Pancreas (tissue), 10 donors: ENCODE measurements at regions not wholly inside any gene's neighbourhood (a gene's known extent, or its start where the extent isn't known, plus 50 kb on each side); places are given as distances from the start of the nearest gene placed in this dataset.

Experiments
- ATAC-seq, 4 donors: fragments of 200-7000 bp; cut with Tn5 transposase; one replicate each; pipeline versions ENCODE4 v1.8.0 to v1.9.1; 2020; ENCODE audit warnings: mild to moderate bottlenecking in 4 of 4, moderate library complexity in 4 of 4
- DNase-seq, 6 donors: peaks; one replicate each; pipeline ENCODE4 v3.0.0-alpha.2; 2020
- FAIRE-seq: peaks from 2 replicates; lab custom pipeline; 2012; peaks lifted over from hg19 to GRCh38; lab: Jason Lieb, UNC
- H3K27ac ChIP-seq, 4 donors: fragments of 200-600 bp; sonication (generic); 1 replicate in 3 of 4; 2 replicates in 1 of 4; pipeline versions ENCODE4 v1.5.0 to v1.8.0; 2020
- H3K27me3 ChIP-seq, 4 donors: fragments of 200-600 bp; one replicate each; pipeline ENCODE4 v1.8.0; 2021
- H3K36me3 ChIP-seq, 3 donors: fragments of 200-600 bp; sonication (generic) in 1 of 3; one replicate each; pipeline versions ENCODE4 v1.5.0 to v1.8.0; 2020 to 2021
- H3K4me1 ChIP-seq, 3 donors: fragments of 200-600 bp; one replicate each; pipeline ENCODE4 v1.8.0; 2021
- H3K4me3 ChIP-seq, 4 donors: fragments of 200-600 bp; sonication (generic) in 2 of 4; one replicate each; pipeline versions ENCODE4 v1.5.0 to v1.8.0; 2020 to 2021
- H3K9me3 ChIP-seq, 4 donors: fragments of 200-600 bp; one replicate each; pipeline ENCODE4 v1.8.0; 2021
- WGBS, 2 donors: extraction: QIAGEN DNeasy Blood & Tissue Kit; methylation state at CpG; one replicate each; pipeline ENCODE4 v1.1.7; 2013; 5-methylcytosine and 5-hydroxymethylcytosine counted together
- intact Hi-C, 3 donors: fragments of 100-400 bp; cut with DNase I; formaldehyde crosslinking; loops; one replicate each; pipeline versions ENCODE4 v1.11.1 to v1.14.2; 2022
- TF ChIP-seq, protein P1 (sequence below), 4 donors: fragments of 200-600 bp; sonication (generic) in 3 of 4; IDR thresholded peaks; one replicate each; pipeline versions ENCODE4 v1.5.0 to v1.8.0; 2021; ENCODE audit warnings: antibody characterized with exemption in 4 of 4
- donor health status: healthy with polysubstance abuse.
- donor health status: DM: no; HTN: no; CAD: no; lungs with moderate emphysema.
- donor health status: DM: no; HTN: no; CAD: no.
- donor health status: control.
- donor health status: control.
- donor health status: Bipolar disorder and iron deficiency.
- donor health status: DM: yes; HTN: yes; CAD: no.
- donor health status: DM: no; HTN: no; CAD: no.
- donor health status: DM: no; HTN: no; CAD: no.
- donor health status: DM: yes; HTN: yes; CAD: no.

DNA sequence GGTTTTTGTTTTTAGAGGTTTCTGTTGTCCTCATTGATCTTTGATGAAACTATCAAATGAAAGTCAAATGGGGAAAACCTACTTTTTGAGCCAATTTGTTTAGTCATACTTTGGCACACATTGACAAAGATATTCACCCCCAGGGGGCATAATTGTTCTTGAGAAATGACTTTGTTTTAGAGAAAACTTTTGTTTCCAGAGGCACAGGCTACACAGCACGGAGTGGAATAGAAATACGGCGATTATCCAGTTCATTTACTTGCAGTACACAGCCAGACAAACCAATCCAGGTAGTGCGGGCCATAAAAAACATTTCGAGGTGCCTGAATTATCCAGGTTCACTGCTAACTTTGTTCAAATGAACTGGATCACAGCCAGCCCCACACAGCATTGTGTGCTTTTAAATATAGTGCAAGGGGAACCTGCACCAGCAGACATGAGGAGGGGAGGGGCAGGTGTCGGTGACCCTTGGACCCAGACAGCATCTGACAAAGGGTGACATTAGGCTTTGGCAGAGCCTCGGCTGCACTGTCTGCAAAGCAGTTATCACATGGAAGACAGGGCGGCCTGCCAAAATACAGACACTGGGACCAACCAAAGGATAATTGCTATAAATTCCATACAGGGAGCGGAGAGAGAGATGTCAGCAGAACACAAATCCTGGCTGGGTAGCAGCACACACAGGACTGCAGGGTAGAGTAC is 179.6 kb upstream of the NOCT start:
- peak in 3 of 4 donors; percentile 25 to 69 (median 49) for ATAC-seq
- Histone ChIP-seq H3K4me3 (no peak overlapping the region), H3K27ac (no peak overlapping the region), H3K9me3 (no peaks in the 10 kb centered on the region), H3K27me3 (no peaks in the 10 kb centered on the region), H3K4me1 (peaks cover 0 to 3% (median 0%) of the 10 kb centered on the region in 3 donors), H3K36me3 (no peaks in the 10 kb centered on the region)
- peak in 3 of 6 donors; percentile 11 to 26 (median 12) for DNase-seq
- WGBS, 2 donors: 45 to 51% methylated on average over 9 of the region's 9 CpGs
- TF ChIP-seq, protein P1, sequence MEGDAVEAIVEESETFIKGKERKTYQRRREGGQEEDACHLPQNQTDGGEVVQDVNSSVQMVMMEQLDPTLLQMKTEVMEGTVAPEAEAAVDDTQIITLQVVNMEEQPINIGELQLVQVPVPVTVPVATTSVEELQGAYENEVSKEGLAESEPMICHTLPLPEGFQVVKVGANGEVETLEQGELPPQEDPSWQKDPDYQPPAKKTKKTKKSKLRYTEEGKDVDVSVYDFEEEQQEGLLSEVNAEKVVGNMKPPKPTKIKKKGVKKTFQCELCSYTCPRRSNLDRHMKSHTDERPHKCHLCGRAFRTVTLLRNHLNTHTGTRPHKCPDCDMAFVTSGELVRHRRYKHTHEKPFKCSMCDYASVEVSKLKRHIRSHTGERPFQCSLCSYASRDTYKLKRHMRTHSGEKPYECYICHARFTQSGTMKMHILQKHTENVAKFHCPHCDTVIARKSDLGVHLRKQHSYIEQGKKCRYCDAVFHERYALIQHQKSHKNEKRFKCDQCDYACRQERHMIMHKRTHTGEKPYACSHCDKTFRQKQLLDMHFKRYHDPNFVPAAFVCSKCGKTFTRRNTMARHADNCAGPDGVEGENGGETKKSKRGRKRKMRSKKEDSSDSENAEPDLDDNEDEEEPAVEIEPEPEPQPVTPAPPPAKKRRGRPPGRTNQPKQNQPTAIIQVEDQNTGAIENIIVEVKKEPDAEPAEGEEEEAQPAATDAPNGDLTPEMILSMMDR (IDR thresholded peaks at IDR 0.05): no peak
- intact Hi-C loops: no loop called here
- no peak for FAIRE-seq

DNA sequence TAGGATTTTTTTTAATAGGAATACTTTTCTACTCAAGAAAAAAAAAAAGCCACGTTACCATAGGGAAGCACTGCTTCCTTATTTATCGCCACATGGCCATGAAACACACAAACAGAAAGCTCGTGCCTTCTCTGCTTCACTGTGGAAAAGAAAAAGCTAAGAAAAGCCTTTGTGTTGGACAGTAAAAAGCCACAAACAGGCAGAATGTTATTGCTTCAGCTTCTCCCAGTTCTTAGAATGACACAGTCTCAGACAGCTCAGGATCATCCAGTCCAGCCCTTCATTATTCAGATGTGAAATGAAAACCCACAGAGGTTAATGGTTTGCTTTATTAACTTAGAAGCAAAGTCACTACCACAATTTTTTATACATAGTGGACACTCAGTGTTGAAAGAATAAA is 181.6 kb upstream of the NOCT start:
- intact Hi-C loops: no loop called here
- TF ChIP-seq, protein P1 (IDR thresholded peaks at IDR 0.05): no peak
- no peak for FAIRE-seq
- DNase-seq: no peak
- no peak overlapping the region for H3K27ac ChIP-seq
- WGBS, 2 donors: 41 to 53% methylated on average over 3 of the region's 3 CpGs
- H3K4me3 ChIP-seq: no peak overlapping the region
- H3K4me1 ChIP-seq: peaks cover 0 to 3% (median 0%) of the 10 kb centered on the region in 3 donors
- ATAC-seq: peak in 2 of 4 donors; percentile 26 to 38
- H3K36me3 ChIP-seq: no peaks in the 10 kb centered on the region
- H3K9me3 ChIP-seq: no peaks in the 10 kb centered on the region
- no peaks in the 10 kb centered on the region for H3K27me3 ChIP-seq

GRCh38 chr4:138832563-138832962 is 183.0 kb upstream of the NOCT start:
- Histone ChIP-seq H3K4me3 (no peak overlapping the region), H3K9me3 (no peaks in the 10 kb centered on the region), H3K4me1 (peaks cover 0 to 3% (median 0%) of the 10 kb centered on the region in 3 donors), H3K27ac (no peak overlapping the region), H3K27me3 (no peaks in the 10 kb centered on the region), H3K36me3 (no peaks in the 10 kb centered on the region)
- intact Hi-C loops: no loop called here
- 80 to 95% methylated on average over 1 of the region's 1 CpG for WGBS, 2 donors
- no peak for FAIRE-seq
- DNase-seq: no peak
- TF ChIP-seq, protein P1 (IDR thresholded peaks at IDR 0.05): no peak
- no peak for ATAC-seq

- ATAC-seq: no peak
- Histone ChIP-seq H3K4me1 (peaks cover 0 to 3% (median 0%) of the 10 kb centered on the region in 3 donors), H3K36me3 (no peaks in the 10 kb centered on the region), H3K9me3 (no peaks in the 10 kb centered on the region), H3K27ac (no peak overlapping the region), H3K4me3 (no peak overlapping the region), H3K27me3 (no peaks in the 10 kb centered on the region)
- 58 to 77% methylated on average over 2 of the region's 2 CpGs for WGBS, 2 donors
- no peak for FAIRE-seq
- TF ChIP-seq, protein P1 (IDR thresholded peaks at IDR 0.05): no peak
- intact Hi-C loops: no loop called here
- no peak for DNase-seq
These were observed 183.6 kb upstream of the NOCT start for GRCh38 chr4:138831948-138832347.

- TF ChIP-seq, protein P1 (IDR thresholded peaks at IDR 0.05): no peak
- 84 to 92% methylated on average over 1 of the region's 1 CpG for WGBS, 2 donors
- FAIRE-seq: no peak
These were observed 186.7 kb upstream of the NOCT start for GRCh38 chr4:138828926-138829325.

More at GRCh38 chr4:138828926-138829325, 186.7 kb upstream of the NOCT start:
- no peak overlapping the region for H3K27ac ChIP-seq
- DNase-seq: no peak
- intact Hi-C loops: no loop called here
- H3K9me3 ChIP-seq: no peaks in the 10 kb centered on the region
- no peaks in the 10 kb centered on the region for H3K36me3 ChIP-seq
- no peak overlapping the region for H3K4me3 ChIP-seq
- no peaks in the 10 kb centered on the region for H3K27me3 ChIP-seq
- H3K4me1 ChIP-seq: no peaks in the 10 kb centered on the region
- no peak for ATAC-seq
